IPS DF 6.9 (cell line): ENCODE measurements at regions not wholly inside any gene's neighbourhood (a gene's known extent, or its start where the extent isn't known, plus 50 kb on each side); places are given as distances from the start of the nearest gene placed in this dataset.

Experiments
- DNase-seq: peaks from one replicate; pipeline ENCODE4 v3.0.0-alpha.2; 2013; ENCODE audit warnings: low read depth, low spot score
- H3K27ac ChIP-seq: one replicate; pipeline ENCODE4 v1.5.1; 2013; ENCODE audit warnings: low read length, control low read depth
- H3K27me3 ChIP-seq: 2 replicates; pipeline ENCODE4 v1.6.1; 2013; ENCODE audit warnings: mild to moderate bottlenecking, low read length; ENCODE audit not compliant: control insufficient read depth, insufficient read depth
- H3K36me3 ChIP-seq: 2 replicates; pipeline ENCODE4 v1.6.1; 2013; ENCODE audit warnings: low read length; ENCODE audit not compliant: control insufficient read depth, insufficient read depth
- H3K4me1 ChIP-seq: 2 replicates; pipeline ENCODE4 v1.6.1; 2013; ENCODE audit warnings: low read length; ENCODE audit not compliant: control insufficient read depth, insufficient read depth
- H3K4me3 ChIP-seq: 2 replicates; pipeline ENCODE4 v1.5.1; 2013; ENCODE audit warnings: mild to moderate bottlenecking, low read length
- H3K9me3 ChIP-seq: 2 replicates; pipeline ENCODE4 v1.6.1; 2013; ENCODE audit warnings: low read length, inconsistent platforms; ENCODE audit not compliant: control insufficient read depth, insufficient read depth
- WGBS: extraction: QIAGEN DNeasy Blood & Tissue Kit; methylation state at CpG from one replicate; pipeline ENCODE4 v1.1.7; 2013; ENCODE audit warnings: mixed read lengths, missing lambda C conversion rate; ENCODE audit not compliant: insufficient read length, insufficient coverage; 5-methylcytosine and 5-hydroxymethylcytosine counted together

- no peak for DNase-seq
- no peaks in the 10 kb centered on the region for H3K27me3 ChIP-seq
- no CpG with 5 or more reads among the region's 10 CpGs for WGBS
- H3K9me3 ChIP-seq, result no peaks in the 10 kb centered on the region
- H3K36me3 ChIP-seq, result no peaks in the 10 kb centered on the region
- H3K27ac ChIP-seq, result no peak overlapping the region
- no peaks in the 10 kb centered on the region for H3K4me1 ChIP-seq
- H3K4me3 ChIP-seq, result no peak overlapping the region
These were observed 484.5 kb downstream of the COG6 start for GRCh38 chr13:40139896-40140520.

GRCh38 chr13:40141859-40142555, 486.5 kb downstream of the COG6 start:
- Histone ChIP-seq H3K27ac (no peak overlapping the region), H3K9me3 (no peaks in the 10 kb centered on the region), H3K27me3 (no peaks in the 10 kb centered on the region), H3K4me1 (no peaks in the 10 kb centered on the region), H3K4me3 (no peak overlapping the region), H3K36me3 (no peaks in the 10 kb centered on the region)
- WGBS, result no CpG with 5 or more reads among the region's 11 CpGs
- DNase-seq, result no peak

- WGBS, result no CpG with 5 or more reads among the region's 5 CpGs
- Histone ChIP-seq H3K4me3 (no peak overlapping the region), H3K27me3 (no peaks in the 10 kb centered on the region), H3K9me3 (no peaks in the 10 kb centered on the region), H3K27ac (no peak overlapping the region), H3K36me3 (no peaks in the 10 kb centered on the region), H3K4me1 (no peaks in the 10 kb centered on the region)
- DNase-seq, result no peak
These were observed 487.6 kb downstream of the COG6 start for GRCh38 chr13:40143106-40143505.

GRCh38 chr13:40143559-40143958, 488.1 kb downstream of the COG6 start:
- no peak for DNase-seq
- no peaks in the 10 kb centered on the region for H3K36me3 ChIP-seq
- no peaks in the 10 kb centered on the region for H3K4me1 ChIP-seq
- H3K4me3 ChIP-seq, result no peak overlapping the region
- H3K27me3 ChIP-seq, result no peaks in the 10 kb centered on the region
- H3K27ac ChIP-seq, result no peak overlapping the region
- 100% methylated on average over 1 of the region's 6 CpGs for WGBS
- no peaks in the 10 kb centered on the region for H3K9me3 ChIP-seq

GRCh38 chr13:40145139-40145538, 489.7 kb downstream of the COG6 start:
- WGBS, result no CpG with 5 or more reads among the region's 7 CpGs
- no peaks in the 10 kb centered on the region for H3K9me3 ChIP-seq
- no peaks in the 10 kb centered on the region for H3K4me1 ChIP-seq
- no peak overlapping the region for H3K27ac ChIP-seq
- no peak overlapping the region for H3K4me3 ChIP-seq
- H3K36me3 ChIP-seq, result no peaks in the 10 kb centered on the region
- no peak for DNase-seq
- no peaks in the 10 kb centered on the region for H3K27me3 ChIP-seq

GRCh38 chr13:40146063-40146462, 490.6 kb downstream of the COG6 start:
- Histone ChIP-seq H3K4me3 (no peak overlapping the region), H3K27me3 (no peaks in the 10 kb centered on the region), H3K4me1 (no peaks in the 10 kb centered on the region), H3K27ac (no peak overlapping the region), H3K36me3 (no peaks in the 10 kb centered on the region), H3K9me3 (no peaks in the 10 kb centered on the region)
- no CpG with 5 or more reads among the region's 5 CpGs for WGBS
- DNase-seq, result peak; percentile 16

- Histone ChIP-seq H3K4me3 (no peak overlapping the region), H3K27ac (no peak overlapping the region), H3K36me3 (no peaks in the 10 kb centered on the region), H3K27me3 (no peaks in the 10 kb centered on the region), H3K4me1 (no peaks in the 10 kb centered on the region), H3K9me3 (no peaks in the 10 kb centered on the region)
- no CpG with 5 or more reads among the region's 11 CpGs for WGBS
- DNase-seq, result no peak
These were observed 491.2 kb downstream of the COG6 start for GRCh38 chr13:40146611-40147117.

- Histone ChIP-seq H3K36me3 (no peaks in the 10 kb centered on the region), H3K27ac (no peak overlapping the region), H3K4me3 (no peak overlapping the region), H3K9me3 (no peaks in the 10 kb centered on the region), H3K27me3 (no peaks in the 10 kb centered on the region), H3K4me1 (no peaks in the 10 kb centered on the region)
- no peak for DNase-seq
- no CpG with 5 or more reads among the region's 4 CpGs for WGBS
These were observed 492.6 kb downstream of the COG6 start for GRCh38 chr13:40148101-40148500.

- no peak for DNase-seq
- no peaks in the 10 kb centered on the region for H3K4me1 ChIP-seq
- H3K36me3 ChIP-seq, result no peaks in the 10 kb centered on the region
- no peak overlapping the region for H3K4me3 ChIP-seq
- WGBS, result no CpG with 5 or more reads among the region's 1 CpG
- H3K9me3 ChIP-seq, result no peaks in the 10 kb centered on the region
- H3K27me3 ChIP-seq, result no peaks in the 10 kb centered on the region
- no peak overlapping the region for H3K27ac ChIP-seq
These were observed 493.3 kb downstream of the COG6 start for GRCh38 chr13:40148742-40149141.

- no peaks in the 10 kb centered on the region for H3K4me1 ChIP-seq
These were observed 494.3 kb downstream of the COG6 start for GRCh38 chr13:40149611-40150274.

More at GRCh38 chr13:40149611-40150274, 494.3 kb downstream of the COG6 start:
- Histone ChIP-seq H3K4me3 (no peak overlapping the region), H3K36me3 (no peaks in the 10 kb centered on the region), H3K27ac (no peak overlapping the region), H3K27me3 (no peaks in the 10 kb centered on the region), H3K9me3 (no peaks in the 10 kb centered on the region)
- DNase-seq, result no peak
- WGBS, result no CpG with 5 or more reads among the region's 6 CpGs
